WI38 (cell line): ENCODE measurements at regions not wholly inside any gene's neighbourhood (a gene's known extent, or its start where the extent isn't known, plus 50 kb on each side); places are given as distances from the start of the nearest gene placed in this dataset.
"Not testable (repeated sequence)": the region's sequence is repeated elsewhere in the genome, so short reads cannot be mapped to it uniquely, and the experiment has no call there.

Source experiments
- H3K4me3 ChIP-seq: 2 replicates; pipeline ENCODE4 v1.5.1; 2011; ENCODE audit warnings: low read depth, mild to moderate bottlenecking, control low read depth, low read length
- TF ChIP-seq, protein P1 (sequence below): IDR thresholded peaks from 2 replicates; pipeline ENCODE4 v1.5.1; 2012; ENCODE audit warnings: low read depth, mild to moderate bottlenecking, control low read depth, low read length

DNA sequence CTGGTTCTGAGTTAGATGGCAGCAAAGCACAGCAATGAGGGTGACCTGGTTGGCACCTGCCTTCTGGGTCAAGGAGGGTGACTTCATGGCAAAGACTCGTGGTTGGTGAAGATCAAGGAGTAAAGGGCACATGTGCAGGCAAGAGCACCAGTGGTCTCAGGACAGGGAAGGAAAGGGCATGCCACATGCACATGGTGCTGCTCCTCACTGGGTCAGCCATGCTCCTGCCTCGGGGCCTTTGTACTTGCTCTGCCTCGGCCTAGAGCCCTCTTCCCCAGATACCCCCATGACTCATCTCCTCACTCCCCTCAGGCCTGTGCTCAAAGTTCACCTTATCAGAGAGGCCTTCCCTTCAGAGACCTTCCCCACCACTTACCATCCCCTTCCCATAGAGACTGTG is 106.7 kb upstream of the KDM7A start:
- H3K4me3 ChIP-seq: no peak overlapping the region
- TF ChIP-seq, protein P1, sequence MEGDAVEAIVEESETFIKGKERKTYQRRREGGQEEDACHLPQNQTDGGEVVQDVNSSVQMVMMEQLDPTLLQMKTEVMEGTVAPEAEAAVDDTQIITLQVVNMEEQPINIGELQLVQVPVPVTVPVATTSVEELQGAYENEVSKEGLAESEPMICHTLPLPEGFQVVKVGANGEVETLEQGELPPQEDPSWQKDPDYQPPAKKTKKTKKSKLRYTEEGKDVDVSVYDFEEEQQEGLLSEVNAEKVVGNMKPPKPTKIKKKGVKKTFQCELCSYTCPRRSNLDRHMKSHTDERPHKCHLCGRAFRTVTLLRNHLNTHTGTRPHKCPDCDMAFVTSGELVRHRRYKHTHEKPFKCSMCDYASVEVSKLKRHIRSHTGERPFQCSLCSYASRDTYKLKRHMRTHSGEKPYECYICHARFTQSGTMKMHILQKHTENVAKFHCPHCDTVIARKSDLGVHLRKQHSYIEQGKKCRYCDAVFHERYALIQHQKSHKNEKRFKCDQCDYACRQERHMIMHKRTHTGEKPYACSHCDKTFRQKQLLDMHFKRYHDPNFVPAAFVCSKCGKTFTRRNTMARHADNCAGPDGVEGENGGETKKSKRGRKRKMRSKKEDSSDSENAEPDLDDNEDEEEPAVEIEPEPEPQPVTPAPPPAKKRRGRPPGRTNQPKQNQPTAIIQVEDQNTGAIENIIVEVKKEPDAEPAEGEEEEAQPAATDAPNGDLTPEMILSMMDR: no peak

DNA sequence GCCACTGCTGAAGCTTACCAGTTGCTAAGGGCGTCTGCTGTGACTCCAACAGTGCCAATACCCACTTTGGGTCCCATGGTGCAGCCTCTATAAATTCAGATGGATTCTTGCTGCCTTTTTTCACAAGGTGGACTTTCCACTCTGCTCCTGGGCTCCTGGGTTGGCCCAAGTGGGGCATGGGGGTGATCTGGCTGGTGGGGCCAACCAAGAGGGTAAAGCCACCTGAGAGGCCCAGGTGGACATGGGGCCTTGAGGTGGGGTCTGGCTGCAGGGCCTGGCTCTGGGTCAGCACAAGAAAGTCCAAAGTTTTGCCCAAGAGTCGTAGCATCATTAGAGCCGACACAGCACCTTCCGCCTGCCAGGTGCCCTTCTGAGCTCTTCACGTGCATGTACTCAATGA is 105.2 kb upstream of the KDM7A start:
- TF ChIP-seq, protein P1: no peak
- H3K4me3 ChIP-seq: no peak overlapping the region

DNA sequence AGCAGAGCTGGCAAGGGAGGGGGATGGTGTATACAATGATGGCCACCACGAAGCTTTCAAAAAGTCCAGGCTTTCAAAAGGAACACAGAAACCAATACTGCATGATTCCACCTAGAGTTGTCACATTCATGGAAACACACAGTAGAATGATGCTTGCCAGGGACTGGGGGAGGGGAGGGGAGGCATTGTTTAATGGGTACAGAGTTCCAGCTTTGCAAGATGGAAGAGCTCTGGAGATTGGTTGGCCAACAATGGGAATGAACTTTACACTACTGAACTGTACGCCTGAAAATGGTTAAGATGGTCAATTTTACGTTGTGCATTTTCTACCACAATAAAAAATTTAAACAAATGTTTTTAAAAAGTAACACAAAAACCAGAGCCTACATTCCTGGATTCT is 104.5 kb upstream of the KDM7A start:
- TF ChIP-seq, protein P1: no peak
- no peak overlapping the region for H3K4me3 ChIP-seq

DNA sequence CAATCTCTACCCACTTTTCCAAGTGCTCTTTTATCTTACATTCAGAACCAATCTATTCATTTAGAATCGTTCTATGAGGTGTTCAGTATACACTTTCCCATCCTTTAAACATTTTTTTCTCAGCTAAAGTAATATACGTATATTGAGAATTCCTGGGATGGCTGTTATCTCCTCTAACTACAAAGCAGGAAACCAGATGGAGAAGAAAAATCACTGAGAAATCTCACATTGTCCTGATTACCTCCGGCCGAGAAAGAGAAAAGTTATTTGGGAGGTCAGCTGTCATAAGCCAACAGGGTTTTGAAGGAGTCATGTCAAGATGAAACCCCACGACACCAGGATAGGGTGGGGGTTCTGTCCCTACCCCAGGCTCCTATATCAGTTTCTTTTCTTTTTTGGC is 99.2 kb upstream of the KDM7A start:
- TF ChIP-seq, protein P1: no peak

DNA sequence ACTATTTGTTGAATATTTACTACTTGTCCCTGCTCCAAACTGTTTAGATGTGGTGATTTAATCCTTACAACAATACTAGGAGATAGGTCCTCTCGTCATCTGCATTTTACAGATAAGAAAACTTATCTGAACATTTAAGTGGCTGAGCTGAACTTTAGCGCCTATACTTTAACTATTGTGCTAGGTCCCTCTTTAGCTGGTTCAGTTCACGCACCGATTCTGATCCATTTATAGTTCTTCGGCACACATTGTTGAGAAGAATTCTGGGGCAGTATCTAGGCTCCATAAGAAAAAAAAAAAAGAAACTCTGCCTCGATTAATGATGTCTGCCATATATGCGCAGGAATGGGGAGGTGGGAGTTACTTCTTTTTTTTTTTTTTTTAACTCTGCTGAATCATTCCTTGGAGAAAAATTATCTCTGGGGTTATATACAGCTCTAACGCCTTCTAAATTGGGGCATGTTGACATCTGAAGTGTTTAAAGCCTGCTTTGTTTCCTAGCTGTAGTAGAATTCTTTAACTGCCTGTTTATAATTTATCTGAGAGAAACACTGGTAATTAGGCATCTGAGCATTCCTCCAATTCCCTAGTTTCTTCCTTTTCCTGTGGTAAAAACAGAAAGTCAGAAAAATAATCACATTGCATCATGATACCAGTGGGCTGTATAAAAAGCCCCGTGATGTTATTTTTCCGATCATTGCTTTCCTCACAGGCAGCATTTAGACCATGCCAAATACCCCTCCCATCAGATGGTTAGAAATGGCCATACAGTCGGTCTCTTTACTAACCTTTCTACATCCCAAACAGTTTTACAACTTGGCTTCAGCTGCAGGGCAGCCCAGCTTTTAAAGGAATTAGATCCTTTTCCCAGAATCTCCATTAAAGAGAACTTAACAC is 98.5 kb upstream of the KDM7A start:
- H3K4me3 ChIP-seq: no peak overlapping the region
- TF ChIP-seq, protein P1: no peak

More for the DNA sequence above, 99.2 kb upstream of the KDM7A start:
- no peak overlapping the region for H3K4me3 ChIP-seq

DNA sequence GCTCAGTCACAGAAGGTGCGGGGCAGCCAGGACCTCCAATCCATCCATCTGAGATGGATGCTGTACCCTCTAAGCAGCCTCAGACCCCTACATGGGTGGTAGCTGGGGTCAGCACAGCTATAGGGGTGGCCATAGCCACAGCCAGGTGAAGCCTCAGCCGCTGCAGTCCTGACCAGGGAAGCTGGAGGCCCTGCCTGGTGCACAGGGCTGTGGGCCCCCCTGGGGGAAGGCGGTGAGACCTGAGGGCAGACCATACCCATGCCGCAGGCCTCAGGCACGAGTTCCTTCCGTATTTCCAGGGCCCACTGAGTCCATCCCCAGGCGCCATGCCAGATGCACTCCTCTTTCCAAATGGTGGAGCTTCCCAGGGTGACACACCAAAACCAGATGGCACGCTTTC is 96.6 kb upstream of the KDM7A start:
- TF ChIP-seq, protein P1: no peak
- H3K4me3 ChIP-seq: no peak overlapping the region

DNA sequence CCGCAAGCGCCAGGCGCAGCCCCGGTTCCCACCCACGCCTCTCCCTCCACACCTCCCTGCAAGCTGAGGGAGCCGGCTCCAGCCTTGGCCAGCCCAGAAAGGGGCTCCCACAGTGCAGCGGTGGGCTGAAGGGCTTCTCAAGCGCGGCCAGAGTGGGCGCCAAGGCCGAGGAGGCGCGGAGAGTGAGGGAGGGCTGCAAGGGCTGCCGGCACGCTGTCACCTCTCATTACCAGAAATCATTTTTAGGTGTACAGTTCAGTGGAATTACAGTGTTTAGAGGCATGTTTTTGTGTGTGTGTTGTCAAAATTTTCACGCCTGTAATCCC is 94.8 kb upstream of the KDM7A start:
- not testable (repeated sequence) for H3K4me3 ChIP-seq
